GM12892 (cell line): ENCODE measurements at regions not wholly inside any gene's neighbourhood (a gene's known extent, or its start where the extent isn't known, plus 50 kb on each side); places are given as distances from the start of the nearest gene placed in this dataset.

Experiments used
- POLR2AphosphoS5 ChIP-seq: IDR thresholded peaks from 2 replicates; pipeline ENCODE4 v1.6.1; 2011; ENCODE audit warnings: low read depth, low read length, control low read depth
- TAF1 ChIP-seq: IDR thresholded peaks from 2 replicates; pipeline ENCODE4 v1.6.1; 2011; ENCODE audit warnings: low read depth, mild to moderate bottlenecking, control low read depth, low read length, borderline replicate concordance

GRCh38 chr16:66020642-66021041 lies 345.8 kb upstream of the CDH5 start:
- TF ChIP-seq TAF1 (no peak), POLR2AphosphoS5 (0 out of 2 replicates have a peak, but pooled peaks have one; percentile 18)
